Neural crest cell (in vitro differentiated cells): ENCODE measurements at regions not wholly inside any gene's neighbourhood (a gene's known extent, or its start where the extent isn't known, plus 50 kb on each side); places are given as distances from the start of the nearest gene placed in this dataset.
"Not testable (repeated sequence)": the region's sequence is repeated elsewhere in the genome, so short reads cannot be mapped to it uniquely, and the experiment has no call there.

ENCODE experiments used
- DNase-seq: peaks from one replicate; pipeline ENCODE4 v3.0.0; 2021; ENCODE audit warnings: low read depth, mixed read lengths, low spot score
- H3K27ac Mint-ChIP-seq: one replicate; pipeline ENCODE4 v1.8.0; 2021; ENCODE audit warnings: mild to moderate bottlenecking, mixed read lengths; ENCODE audit not compliant: unreplicated experiment
- H3K27me3 Mint-ChIP-seq: 2 replicates; pipeline ENCODE4 v1.8.0; 2021; ENCODE audit warnings: low read depth, mild to moderate bottlenecking, mixed read lengths
- H3K36me3 Mint-ChIP-seq: 2 replicates; pipeline ENCODE4 v1.8.0; 2021; ENCODE audit warnings: low read depth, mild to moderate bottlenecking, mixed read lengths
- H3K4me1 Mint-ChIP-seq: 2 replicates; pipeline ENCODE4 v1.8.0; 2021; ENCODE audit warnings: mixed read lengths
- H3K4me3 Mint-ChIP-seq: one replicate; pipeline ENCODE4 v1.8.0; 2021; ENCODE audit warnings: mild to moderate bottlenecking, mixed read lengths
- H3K9me3 Mint-ChIP-seq: 2 replicates; pipeline ENCODE4 v1.8.0; 2021; ENCODE audit warnings: mixed read lengths
- CTCF ChIP-seq: fragments of 200-600 bp; sonication (generic); conservative IDR thresholded peaks from 2 replicates; pipeline ENCODE4 v1.5.0; 2021; ENCODE audit warnings: antibody characterized with exemption, mild to moderate bottlenecking

- no peak overlapping the region for H3K27ac Mint-ChIP-seq
Observed at GRCh38 chr13:64477146-64477545, 2753.0 kb downstream of the PCDH9 start.

DNA sequence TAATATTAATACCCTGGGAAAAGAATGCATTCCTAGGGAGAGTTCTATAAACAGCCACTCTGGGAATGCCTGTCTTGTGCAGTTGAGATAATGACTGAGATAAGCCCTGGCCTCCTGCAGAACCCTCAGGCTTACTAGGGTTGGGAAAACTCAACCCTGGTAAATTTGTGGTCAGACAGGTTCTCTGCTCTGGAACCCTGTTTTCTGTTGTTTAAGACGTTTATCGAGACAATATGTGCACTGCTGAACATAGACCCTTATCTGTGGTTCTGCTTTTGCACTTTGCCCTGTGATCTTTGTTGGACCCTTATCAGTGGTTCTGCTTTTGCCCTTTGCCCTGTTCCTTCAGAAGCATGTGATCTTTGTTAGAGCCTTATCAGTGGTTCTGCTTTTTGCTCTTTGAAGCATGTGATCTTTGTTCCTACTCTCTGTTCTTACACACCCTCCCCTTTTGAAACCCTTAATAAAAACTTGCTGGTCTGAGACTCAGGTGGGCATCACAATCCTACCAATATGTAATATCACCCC is 2754.0 kb downstream of the PCDH9 start:
- H3K27me3 Mint-ChIP-seq, H3K36me3 Mint-ChIP-seq, DNase-seq, H3K9me3 Mint-ChIP-seq, H3K27ac Mint-ChIP-seq, H3K4me3 Mint-ChIP-seq: not testable (repeated sequence)
- peaks cover 11% of the 10 kb centered on the region for H3K4me1 Mint-ChIP-seq

More at GRCh38 chr13:64477146-64477545, 2753.0 kb downstream of the PCDH9 start:
- TF ChIP-seq CTCF = no peak
- H3K4me3 Mint-ChIP-seq = no peak overlapping the region
- no peak for DNase-seq
- H3K4me1 Mint-ChIP-seq = peaks cover 14% of the 10 kb centered on the region
- peaks cover 3% of the 10 kb centered on the region for H3K36me3 Mint-ChIP-seq
- H3K27me3 Mint-ChIP-seq = no peaks in the 10 kb centered on the region
- peaks cover 4% of the 10 kb centered on the region for H3K9me3 Mint-ChIP-seq

DNA sequence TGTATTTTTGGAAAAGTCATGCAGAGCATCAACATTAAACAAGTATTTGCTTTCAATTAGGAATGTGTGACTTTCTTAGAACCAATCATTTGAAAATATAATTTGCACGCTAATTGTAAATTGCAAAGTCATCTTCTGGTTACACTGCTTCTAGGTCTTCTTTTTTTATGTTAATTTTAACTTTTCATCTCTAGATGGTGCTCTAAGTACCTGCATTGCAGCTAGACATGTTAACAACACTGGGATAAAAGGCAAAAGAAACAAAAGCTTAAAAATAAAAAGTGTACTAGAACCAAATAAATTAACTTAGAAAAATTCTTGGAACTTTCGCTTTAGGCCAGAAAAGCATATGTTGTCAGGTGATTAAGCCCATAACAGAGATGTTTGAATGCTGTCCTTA is 2758.2 kb downstream of the PCDH9 start:
- peak; percentile 73 for TF ChIP-seq CTCF
- Mint-ChIP-seq H3K9me3 (peaks cover 4% of the 10 kb centered on the region), H3K27ac (no peak overlapping the region), H3K4me1 (no peaks in the 10 kb centered on the region), H3K4me3 (no peak overlapping the region), H3K27me3 (no peaks in the 10 kb centered on the region), H3K36me3 (peaks cover 3% of the 10 kb centered on the region)
- DNase-seq = no peak

DNA sequence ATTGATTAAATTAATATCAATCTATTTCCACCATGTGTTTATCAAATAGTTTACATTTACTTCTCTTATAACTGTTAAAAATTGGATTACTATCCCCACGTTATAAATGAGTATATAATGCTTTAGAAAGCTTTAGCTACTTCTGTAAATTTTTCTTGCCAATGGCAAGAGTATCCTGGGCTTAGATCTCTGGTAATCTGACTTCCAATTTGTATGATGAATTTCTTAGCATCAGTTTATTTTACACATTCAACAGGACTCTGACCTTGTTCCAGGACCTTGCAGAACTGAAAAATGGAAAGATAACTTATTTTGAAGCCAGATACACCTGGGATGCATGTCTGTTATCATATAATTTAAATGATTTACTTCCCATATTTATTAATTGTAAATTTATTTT is 2759.4 kb downstream of the PCDH9 start:
- DNase-seq = no peak
- no peak overlapping the region for H3K27ac Mint-ChIP-seq
- H3K4me1 Mint-ChIP-seq = no peaks in the 10 kb centered on the region
- no peak for TF ChIP-seq CTCF
- H3K27me3 Mint-ChIP-seq = no peaks in the 10 kb centered on the region
- H3K9me3 Mint-ChIP-seq = no peaks in the 10 kb centered on the region
- no peaks in the 10 kb centered on the region for H3K36me3 Mint-ChIP-seq
- no peak overlapping the region for H3K4me3 Mint-ChIP-seq

- DNase-seq = no peak
- Mint-ChIP-seq H3K9me3 (peaks cover 4% of the 10 kb centered on the region), H3K27me3 (no peaks in the 10 kb centered on the region), H3K27ac (no peak overlapping the region), H3K36me3 (no peaks in the 10 kb centered on the region), H3K4me3 (no peak overlapping the region), H3K4me1 (no peaks in the 10 kb centered on the region)
- no peak for TF ChIP-seq CTCF
Observed at GRCh38 chr13:64459778-64460177, 2770.4 kb downstream of the PCDH9 start.

DNA sequence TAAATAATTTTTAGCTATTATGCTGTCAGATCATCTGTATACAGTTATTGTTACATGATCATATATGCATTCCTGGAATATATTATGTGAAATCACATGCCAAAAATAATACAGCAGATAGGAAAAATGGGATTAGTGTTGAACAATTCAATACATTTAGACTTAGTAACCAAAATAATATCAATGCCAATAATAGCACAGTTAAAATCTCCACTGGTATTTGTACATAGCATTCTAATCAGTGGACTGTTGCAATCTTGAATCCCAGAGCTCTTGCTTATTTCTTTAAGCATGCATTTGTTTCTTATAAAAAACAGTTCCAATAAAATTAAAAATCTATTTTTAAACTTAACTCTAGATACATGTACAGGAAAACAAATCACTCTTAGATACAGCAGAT is 2772.2 kb downstream of the PCDH9 start:
- no peaks in the 10 kb centered on the region for H3K27me3 Mint-ChIP-seq
- H3K4me3 Mint-ChIP-seq = no peak overlapping the region
- H3K4me1 Mint-ChIP-seq = peaks cover 5% of the 10 kb centered on the region
- DNase-seq = no peak
- TF ChIP-seq CTCF = no peak
- no peak overlapping the region for H3K27ac Mint-ChIP-seq
- no peaks in the 10 kb centered on the region for H3K36me3 Mint-ChIP-seq
- peaks cover 4% of the 10 kb centered on the region for H3K9me3 Mint-ChIP-seq
